ENCODE measurements at regions not wholly inside any gene's neighbourhood (a gene's known extent, or its start where the extent isn't known, plus 50 kb on each side); places are given as distances from the start of the nearest gene placed in this dataset.
"Not testable (repeated sequence)": the region's sequence is repeated elsewhere in the genome, so short reads cannot be mapped to it uniquely, and the experiment has no call there.

DNA sequence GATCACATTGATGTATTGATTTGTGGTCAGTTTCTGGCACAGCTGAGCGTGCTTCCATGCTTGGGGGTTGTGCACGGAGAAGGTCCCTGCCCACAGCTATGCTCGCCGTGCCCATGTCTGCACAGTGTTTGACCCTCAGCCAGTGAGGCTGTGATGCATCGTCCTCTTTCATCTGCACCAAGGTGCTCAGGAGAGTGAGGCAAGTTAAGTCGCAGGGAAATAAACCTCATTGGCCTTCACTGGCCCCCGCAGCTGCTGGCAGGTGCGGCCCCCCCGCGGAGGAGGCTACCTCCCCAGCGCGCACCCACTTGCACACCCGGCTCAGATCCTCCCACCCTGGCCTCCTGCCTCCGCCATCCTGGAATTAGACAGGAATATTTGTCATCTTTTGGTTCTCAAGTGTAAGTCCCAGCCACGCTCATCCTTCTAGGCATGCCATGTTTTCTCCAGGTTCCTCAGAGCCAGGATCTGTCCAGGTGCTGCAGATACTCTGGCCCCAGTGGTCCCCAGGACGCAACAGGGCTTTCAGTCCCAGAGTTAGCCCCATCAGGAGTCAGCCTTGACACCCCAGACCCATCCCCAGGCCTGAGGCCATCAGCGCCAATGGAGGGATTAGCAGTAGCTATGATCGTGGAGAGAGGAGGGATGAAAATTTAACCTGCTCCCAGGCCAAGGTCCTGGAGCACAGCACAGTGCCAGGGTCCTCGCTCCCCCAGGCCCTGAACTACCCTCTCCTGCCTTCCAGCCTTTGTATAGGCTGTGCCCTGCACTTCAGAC, 93.7 kb downstream of the OAT start:
- DNase-seq (ENCODE audit: low read depth in 2 of 3, low spot score in 1 of 3): no peak

DNA sequence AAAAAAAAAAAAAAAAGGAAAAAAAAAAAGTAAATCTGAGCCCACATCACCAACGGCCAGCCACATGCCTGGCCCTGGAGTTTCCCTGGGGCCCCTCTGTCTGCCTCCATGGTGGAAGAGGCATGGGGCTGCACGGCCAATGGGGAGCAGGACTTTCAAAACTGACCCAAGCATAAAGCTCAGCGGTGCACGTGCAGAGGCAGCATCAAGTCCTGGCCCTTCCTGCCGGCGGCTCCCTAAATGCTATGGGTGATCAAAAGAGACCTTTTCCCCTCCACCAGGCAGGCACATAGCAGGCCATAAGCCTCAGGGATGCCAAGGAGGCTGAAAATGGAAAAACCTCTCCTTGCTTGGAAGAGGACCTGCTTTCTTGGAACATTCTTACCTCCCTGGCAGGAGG, 94.3 kb downstream of the OAT start:
- DNase-seq (ENCODE audit: low read depth in 2 of 3, low spot score in 1 of 3): no peak

DNA sequence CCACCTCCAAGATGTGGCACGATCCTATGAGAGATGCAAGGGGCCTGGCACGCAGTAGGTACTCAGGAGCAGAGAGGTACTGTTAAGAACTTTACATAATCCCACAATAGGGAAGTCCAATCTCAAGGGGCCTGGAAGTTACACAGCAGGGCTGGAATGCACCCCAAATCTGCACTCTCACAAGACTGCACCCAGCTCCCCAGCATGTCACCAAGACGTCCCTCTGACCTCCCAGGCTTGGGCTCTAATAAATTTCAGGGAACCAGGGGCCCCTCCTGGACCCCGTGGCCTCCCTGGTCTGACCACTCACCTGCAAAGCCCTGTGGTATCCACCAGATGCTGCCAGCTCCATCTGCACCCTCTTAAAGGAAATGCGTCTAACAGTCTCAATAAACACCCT, 94.9 kb downstream of the OAT start:
- DNase-seq (ENCODE audit: low read depth in 2 of 3, low spot score in 1 of 3): no peak

DNA sequence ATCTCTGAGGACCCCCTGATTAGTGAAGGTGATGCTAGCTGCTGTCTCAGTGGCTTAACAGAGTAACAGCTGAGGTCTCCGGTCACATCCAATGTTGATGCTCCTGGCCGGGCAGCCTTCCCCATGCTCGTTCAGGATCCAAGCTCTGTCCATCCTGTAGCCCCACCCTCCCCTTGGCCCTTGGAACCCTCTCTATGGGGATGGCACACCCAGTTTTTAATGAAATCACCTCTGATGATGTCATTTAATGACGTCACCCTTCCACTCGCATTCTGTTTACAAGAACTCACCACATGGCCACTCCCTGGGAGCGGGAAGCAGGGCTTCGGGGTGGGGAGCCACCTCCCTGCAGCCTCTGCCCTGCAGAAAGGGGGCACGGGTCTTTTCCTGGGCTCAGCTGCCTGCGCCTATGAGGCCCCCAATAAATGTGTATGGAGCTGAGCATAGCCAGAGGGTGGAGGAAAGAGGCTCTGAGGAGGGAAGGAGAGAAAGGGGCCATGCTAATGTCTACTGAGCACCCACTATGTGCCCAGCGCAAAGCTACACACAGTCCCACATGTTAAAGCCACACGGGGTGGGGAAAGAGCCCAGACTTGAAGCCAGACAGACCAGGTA, 95.5 kb downstream of the OAT start:
- no peak for DNase-seq (ENCODE audit: low read depth in 2 of 3, low spot score in 1 of 3)

DNA sequence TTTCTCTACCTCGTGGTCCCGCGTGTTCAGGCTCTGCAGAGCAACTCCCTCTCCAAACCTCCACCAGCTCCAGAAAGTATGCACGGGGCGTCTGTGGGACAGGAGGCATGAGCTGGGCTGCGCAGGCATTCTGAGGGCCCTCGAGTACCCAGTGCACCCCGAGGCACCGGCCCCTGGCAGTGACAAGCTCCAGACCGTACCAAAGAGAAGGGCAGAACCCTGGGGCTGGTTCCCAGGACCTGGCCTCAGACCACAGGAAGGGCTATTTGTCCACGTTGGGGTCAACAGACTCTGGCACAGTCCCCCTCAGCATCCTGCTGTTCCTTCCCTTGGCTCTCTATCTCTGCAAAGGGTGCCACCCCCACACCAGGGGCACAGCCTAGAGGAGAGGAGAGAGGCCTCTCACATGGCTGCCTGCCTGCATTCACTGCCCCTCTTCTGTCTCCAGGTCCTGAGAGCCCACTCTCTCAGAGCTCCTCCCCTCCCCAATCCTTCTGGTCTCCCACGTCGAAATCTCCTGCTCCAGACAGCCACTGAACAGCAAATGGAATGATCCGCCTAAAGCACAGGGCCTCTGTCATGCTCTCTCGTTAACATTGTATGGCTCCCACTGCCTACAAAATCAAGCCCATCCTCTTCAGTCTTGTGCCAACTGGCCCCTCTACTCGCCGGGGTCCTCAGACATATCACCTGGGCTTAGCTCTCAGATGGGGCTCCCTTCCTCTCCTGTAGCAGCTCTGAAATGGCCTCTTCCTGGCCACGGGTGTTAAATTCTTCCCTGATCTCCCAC, 96.3 kb downstream of the OAT start:
- DNase-seq (ENCODE audit: low read depth in 2 of 3, low spot score in 1 of 3): no peak

DNA sequence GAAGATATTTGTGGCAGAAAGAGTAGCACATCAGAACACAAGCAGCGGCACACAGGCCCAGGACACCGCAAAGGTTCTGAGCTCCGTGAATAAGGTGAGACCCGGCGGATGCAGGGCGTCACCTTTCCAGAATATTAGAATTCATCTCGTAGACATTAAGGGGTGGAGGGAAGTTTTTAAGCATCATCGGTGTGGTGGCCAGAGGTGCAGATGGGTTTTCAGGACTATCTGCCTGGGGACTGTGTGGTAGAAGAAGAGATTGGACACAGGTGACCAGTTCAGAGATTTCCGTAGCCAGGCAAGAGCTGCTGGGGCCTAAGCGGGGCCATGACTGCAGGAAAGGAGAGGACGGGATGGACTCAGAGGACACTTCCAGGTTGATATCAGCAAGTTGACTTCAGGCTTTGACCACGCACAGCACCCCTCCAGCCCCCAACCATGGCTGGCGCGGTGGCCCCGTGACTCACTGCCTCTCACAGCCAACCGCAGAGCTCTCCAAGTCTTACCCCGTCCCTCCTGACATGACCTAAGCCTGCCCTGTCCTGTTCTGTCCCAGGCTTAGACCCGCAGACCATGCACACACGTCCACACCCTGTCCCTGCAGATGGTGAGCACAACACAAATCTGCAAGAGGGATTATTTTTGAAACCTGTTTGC, 97.2 kb downstream of the OAT start:
- no peak for DNase-seq (ENCODE audit: low read depth in 2 of 3, low spot score in 1 of 3)

DNA sequence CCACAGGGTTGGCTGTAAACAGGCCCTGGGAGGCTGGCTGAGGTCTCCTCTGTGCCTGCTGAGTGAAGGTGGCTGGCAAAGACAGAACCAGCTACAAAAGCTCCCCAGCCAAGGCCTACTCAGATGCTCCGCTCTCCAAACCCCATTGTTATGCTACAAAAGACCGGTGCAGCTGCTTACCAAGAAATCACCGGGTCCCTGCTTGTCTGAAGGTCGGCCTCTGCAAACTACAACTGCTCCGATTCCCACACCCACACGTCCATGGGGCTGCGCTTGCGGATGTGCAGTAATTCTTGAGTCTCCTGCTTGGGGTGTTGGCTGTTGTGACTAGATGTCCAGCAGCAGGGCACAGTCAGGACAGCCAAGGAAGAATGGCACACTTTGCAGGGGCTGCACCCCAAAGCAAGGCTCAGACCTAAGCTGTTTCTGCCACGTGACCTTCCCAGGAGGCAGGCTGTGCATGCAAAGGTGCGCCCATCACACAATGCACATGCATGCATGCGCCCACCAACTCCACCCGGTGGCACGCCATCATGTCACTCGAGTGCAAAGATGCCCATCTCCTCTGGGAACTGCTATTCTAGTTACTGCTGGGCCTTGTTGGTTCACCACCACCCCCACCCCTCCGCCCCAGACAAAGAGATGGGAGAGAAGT, 97.8 kb downstream of the OAT start:
- no peak for DNase-seq (ENCODE audit: low read depth in 2 of 3, low spot score in 1 of 3)

DNA sequence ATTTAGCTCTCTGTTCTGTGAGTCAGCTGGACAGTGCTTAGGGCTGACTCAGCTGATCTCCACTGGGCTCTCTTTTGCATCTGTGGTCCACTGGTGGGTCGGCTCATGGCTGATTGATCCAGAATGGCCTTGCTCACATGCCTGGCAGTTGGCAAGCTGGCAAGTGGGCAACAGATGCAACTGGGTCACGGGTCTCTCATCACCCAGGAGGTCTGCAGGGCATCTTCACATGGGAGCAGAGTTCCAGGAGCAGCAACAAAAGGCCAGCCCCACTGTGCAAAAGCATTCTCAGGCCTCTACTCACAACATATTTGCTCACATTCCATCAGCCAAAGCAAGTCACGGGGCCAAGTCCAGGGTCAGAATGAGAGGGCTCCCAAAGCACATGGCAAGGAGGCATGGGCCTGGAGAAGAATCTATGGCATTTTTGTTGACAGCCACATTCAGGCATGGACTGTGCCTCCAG, 98.8 kb downstream of the OAT start:
- no peak for DNase-seq (ENCODE audit: low read depth in 2 of 3, low spot score in 1 of 3)

DNA sequence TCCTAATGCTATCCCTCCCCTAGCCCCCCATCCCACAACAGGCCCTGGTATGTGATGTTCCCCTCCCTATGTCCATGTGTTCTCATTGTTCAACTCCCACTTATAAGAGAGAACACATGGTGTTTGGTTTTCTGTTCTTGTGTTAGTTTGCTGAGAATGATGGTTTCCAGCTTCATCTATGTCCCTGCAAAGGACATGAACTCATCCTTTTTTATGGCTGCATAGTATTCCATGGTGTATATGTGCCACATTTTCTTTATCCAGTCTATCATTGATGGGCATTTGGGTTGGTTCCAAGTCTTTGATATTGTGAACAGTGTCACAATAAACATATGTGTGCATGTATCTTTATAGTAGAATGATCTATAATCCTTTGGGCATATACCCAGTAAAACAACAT, 99.2 kb downstream of the OAT start:
- not testable (repeated sequence) for DNase-seq (ENCODE audit: low read depth in 2 of 3, low spot score in 1 of 3)

DNA sequence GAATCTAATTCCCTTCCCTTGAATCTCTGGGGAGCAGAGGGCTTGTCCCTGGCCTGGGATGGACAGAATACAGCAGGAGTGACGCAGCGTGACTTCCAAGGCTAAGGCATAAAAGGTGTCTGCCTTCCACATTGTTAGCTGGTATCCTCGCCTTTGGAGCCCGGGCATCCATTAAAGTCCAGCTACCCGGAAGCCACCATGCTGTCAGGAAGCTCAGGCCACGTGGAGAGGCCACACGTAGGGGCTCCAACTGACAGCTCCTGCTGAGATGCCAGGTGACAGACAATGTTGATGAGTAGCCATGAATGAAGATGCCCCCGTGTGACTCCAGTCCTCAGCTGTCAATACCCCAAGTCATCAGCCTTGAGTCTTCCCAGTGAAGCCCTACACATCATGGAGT, 99.9 kb downstream of the OAT start:
- DNase-seq (ENCODE audit: low read depth in 2 of 3, low spot score in 1 of 3): no peak

DNA sequence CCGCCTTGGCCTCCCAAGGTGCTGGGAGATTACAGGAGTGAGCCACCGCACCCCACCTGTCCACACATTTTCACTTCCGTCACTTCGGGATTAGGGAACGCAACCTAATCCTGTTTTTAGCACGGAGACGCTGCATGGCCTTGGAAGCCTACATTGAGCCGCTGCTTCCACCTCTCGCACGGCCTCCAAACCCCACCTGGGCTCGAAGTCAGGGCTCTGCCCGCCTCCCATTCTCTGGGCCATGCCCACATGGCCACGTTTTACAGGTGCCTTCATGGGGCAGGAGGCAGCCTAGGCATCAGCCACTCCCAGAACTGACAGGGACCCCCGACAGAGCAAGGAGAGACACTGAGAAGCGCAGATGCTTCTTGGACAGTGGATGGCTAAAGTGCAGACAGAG, 100.6 kb downstream of the OAT start:
- DNase-seq (ENCODE audit: low read depth in 2 of 3, low spot score in 1 of 3): no peak

DNA sequence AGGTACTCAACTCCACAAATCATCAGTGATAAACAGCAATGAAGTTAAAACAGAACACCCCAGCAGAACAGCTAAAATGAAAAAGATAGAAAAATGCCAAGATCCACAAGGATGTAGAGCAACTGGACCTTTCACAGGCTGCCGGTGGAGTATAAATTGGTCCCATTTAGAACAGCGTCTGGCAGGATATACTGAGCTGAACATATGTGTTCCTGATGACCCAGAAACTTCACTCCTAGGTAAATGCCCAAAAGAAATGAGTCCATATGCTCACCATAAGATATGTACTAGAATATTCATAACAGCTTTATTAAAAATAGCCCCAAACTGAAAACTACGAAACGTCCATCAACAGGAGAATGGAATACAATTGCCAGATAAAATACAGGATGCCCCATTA, 102.4 kb downstream of the OAT start:
- DNase-seq (ENCODE audit: low read depth in 2 of 3, low spot score in 1 of 3): no peak

DNA sequence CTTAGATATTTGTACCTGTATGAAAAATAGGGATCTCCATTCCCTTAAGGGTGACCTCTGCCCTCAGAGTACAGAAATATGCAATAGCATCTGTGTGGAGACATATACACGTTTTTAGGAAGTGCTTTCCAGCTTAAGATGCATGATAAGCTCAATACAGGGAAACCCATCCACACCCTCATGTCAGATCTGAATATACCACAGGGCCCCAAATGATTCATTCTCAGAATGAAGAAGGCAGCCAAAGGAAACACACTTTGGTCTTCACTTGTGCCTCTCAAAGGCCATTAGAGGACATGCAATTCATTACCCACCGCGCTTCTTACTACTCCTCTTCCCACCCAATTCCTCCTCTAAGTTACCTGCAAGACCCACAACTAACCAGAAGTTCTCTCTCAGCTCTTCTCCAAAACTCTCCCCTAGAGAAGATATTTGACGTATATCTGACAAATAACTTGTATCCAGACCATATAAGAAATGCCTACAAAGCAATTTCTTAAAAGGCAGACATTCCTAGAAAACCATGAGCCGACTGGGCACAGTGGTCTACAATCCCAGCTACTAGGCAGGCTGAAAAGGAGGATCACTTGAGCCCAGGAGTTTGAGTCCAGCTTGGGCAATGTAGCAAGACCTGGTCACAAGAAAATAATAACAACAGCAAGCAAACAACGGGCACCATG, 103.0 kb downstream of the OAT start:
- DNase-seq (ENCODE audit: low read depth in 2 of 3, low spot score in 1 of 3): no peak

DNA sequence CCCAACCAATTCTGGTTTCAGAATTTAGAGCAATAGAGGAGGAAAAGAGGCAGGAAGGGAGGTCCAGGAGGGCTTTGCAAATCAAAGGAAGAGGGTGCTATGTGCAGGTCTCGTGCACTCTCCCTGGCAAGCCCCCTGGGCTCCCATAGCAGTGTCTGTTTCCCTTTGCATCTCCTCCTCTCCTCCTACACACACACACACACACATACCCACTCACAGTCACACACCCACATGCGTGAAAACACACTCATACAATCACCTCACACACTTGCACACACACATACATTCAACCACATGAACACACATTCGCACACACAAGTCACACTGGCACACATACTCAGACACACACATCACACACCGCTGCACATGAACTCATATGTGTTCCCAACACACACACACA, 105.3 kb downstream of the OAT start:
- no peak for DNase-seq (ENCODE audit: low read depth in 2 of 3, low spot score in 1 of 3)

DNA sequence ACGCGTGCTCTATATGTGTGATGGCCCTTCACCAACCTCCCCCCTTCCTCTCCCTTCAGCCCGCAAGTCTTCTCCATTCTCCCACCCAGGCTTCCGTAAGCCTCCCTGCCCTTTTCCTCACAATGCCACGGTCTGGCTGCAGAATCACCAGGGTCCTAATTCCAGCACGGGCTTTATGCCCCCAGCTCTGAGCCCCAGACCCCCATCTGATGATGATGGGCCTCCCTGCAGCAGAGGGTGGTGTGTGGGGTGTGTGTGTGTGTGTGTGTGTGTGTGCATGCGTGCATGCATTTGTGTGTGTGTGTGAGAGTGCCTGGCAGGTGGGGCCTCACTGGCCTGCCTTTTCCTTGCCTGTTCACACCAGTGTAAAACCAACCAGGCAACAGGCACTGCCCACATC, 109.9 kb downstream of the OAT start:
- DNase-seq (ENCODE audit: low read depth in 2 of 3, low spot score in 1 of 3): no peak

DNA sequence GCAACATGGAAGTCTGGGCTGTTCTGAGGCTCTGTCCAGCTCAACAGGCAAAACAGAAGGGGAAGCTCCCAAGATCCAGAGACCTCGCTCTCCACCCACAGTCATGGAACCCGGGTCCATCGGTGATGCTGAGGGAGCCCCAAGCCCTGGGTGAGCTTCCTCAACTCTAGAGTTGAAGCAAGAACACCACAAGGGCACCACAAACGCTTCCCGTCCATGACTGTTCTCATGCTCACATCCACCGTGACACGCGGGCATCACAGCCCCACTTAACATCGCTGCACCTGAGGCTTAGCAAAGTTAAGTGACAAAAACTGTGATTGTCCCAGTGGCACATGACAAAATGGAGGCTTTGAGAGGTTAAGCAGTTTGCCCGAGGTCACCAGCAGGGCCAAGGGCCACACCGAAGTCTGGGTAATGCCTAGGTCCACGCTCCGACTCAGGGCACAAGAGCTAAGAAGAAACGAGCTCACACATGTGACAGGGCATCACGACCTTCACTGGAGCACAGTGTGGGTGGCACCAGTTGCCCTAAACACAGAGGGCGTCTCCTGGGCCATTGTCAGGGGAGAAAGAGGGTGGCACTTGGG, 110.6 kb downstream of the OAT start:
- no peak for DNase-seq (ENCODE audit: low read depth in 2 of 3, low spot score in 1 of 3)

DNA sequence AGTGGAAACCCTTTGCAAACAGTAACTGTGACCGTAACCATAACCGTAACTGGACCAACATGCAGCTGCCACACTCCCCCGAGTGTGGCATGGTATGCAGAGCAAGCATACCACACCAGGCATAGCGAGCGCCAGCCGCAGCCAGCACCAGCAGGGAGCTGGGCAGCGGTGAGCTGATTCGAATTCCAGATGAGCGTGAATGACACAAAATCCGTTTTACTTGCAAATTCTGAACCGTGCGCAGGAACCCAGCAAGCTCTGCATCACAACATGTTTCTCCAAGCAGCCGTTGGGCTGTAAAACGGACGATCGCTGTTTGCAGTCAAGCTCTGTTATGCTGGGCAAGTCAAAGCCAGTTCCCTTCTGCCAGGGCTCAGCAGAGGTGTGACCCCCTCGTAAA, 111.1 kb downstream of the OAT start:
- DNase-seq (ENCODE audit: low read depth in 2 of 3, low spot score in 1 of 3): no peak

DNA sequence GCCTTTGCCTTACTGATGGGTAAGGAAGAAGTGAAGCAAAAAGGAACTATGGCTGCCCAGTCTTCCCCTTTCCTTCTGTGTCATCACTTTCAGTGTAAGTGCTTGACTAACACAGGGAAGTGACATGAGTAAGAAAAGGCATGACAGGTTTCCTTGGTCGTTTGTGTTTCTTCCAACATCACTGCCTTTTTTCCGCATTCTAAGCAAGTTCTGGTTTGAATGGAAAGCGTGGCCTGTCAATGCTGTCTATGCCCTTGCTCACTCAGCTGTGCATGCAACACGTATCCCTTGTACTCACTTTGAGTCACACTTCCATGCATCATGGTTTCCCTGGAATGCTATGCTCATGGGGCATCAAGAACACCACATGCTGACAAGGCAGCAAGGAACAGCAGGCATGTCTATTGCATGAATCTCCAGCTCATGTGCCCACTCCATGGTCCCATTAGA, 111.8 kb downstream of the OAT start:
- no peak for DNase-seq (ENCODE audit: low read depth in 2 of 3, low spot score in 1 of 3)

DNA sequence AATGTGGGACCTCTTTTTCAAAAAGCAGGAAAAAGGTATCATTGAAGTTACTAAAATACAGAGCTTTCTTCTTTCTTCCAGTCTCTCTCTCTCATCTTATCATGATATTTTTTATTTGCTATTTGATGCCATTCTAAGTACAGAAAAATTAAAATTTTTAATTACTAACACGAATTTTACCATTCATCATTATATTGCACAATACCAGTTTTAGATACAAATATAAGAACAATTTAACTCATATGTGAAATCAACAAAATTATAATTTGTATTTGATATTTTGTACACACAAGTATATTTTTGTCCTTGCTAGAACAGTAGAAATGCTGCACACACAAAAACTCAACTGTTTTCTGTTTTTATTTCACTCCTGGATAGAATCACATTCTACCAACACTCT, 112.2 kb downstream of the OAT start:
- DNase-seq (ENCODE audit: low read depth in 2 of 3, low spot score in 1 of 3): no peak

DNA sequence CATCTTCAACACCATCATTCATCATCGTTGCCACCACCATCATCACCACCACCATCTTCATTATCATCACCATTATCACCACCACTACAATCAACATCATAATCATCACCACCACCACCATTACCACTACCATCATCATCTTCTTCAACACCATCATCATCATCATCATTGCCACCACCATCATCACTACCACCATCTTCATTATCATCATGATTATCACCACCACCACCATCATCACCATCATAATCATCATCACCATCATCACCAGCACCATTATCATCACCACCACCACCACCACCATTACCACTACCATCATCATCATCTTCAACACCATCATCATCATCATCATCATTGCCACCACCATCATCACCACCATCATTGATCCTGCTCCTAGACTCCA, 112.7 kb downstream of the OAT start:
- DNase-seq (ENCODE audit: low read depth in 2 of 3, low spot score in 1 of 3): no peak
